ENCODE measurements at regions not wholly inside any gene's neighbourhood (a gene's known extent, or its start where the extent isn't known, plus 50 kb on each side); places are given as distances from the start of the nearest gene placed in this dataset.

DNA sequence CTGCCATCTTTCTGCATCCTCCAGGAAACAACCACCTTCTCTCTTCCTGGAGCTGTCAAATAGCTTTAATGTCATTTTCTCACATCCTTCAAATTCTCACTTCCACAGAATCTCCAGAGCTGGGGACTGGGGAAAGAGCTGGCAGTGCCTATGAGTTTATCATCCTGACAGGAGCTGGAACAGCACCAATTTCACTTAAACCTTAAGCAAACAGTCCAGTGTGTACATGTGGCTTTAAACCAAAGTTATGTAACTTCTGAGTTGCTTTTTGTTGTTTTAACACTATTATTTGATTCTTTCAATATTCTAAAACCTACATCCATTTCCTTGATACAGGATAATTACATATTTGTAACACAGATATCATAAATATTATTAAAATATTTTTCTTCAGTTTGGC lies 331.5 kb upstream of the ARGLU1 start:
- H3K36me3 Mint-ChIP-seq (ENCODE audit: low read depth), result no peaks in the 10 kb centered on the region
- peaks cover 2% of the 10 kb centered on the region for H3K27me3 Mint-ChIP-seq
- H3K4me1 Mint-ChIP-seq, result no peaks in the 10 kb centered on the region
- no peak for ATAC-seq (replicated peaks)
- no peak overlapping the region for H3K27ac Mint-ChIP-seq
- H3K4me3 Mint-ChIP-seq, result no peak overlapping the region
- H3K9me3 Mint-ChIP-seq, result no peaks in the 10 kb centered on the region

DNA sequence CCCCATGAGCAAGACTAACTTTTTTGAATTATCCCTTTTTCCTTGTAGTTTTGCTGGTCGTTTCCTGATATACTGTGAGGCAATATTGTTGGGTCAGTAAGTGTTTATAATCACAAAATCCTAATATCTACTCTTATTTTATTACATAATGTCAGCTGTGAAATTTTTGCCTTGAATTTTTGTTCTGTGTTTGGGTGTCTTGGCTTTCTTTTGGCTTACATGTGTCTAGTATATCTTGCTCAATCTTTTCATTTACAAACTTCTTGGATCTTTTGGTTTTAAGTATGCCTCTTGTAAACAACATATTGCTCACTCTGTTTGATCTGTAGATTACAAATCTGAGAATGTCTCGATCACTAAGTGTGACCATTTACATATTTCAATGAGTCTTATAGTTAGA lies 330.3 kb upstream of the ARGLU1 start:
- Mint-ChIP-seq H3K9me3 (no peaks in the 10 kb centered on the region), H3K27me3 (peaks cover 2% of the 10 kb centered on the region), H3K27ac (no peak overlapping the region), H3K4me1 (no peaks in the 10 kb centered on the region), H3K4me3 (no peak overlapping the region), H3K36me3 (ENCODE audit: low read depth) (no peaks in the 10 kb centered on the region)
- no peak for ATAC-seq (replicated peaks)

DNA sequence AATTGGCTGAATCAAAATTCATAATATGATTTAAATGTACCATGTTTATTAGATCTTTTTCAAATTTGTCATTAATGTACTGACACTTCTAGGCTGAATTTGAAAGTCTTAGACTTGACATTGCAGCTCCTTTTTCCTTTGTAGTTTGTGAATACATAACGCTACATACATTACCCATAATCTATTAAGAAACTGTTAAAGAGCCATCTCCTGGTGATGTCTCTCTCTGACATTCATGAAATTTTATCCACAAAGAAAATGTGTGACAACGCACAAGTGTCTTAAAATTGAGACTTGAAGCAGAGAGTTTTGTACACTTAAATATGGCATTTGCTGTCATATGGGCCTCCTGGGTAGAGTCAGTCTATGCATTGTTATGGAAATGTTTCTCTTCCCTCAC lies 320.2 kb upstream of the ARGLU1 start:
- Mint-ChIP-seq H3K4me3 (no peak overlapping the region), H3K27ac (no peak overlapping the region), H3K4me1 (no peaks in the 10 kb centered on the region), H3K9me3 (no peaks in the 10 kb centered on the region), H3K36me3 (ENCODE audit: low read depth) (no peaks in the 10 kb centered on the region), H3K27me3 (no peaks in the 10 kb centered on the region)
- ATAC-seq (replicated peaks), result no peak

DNA sequence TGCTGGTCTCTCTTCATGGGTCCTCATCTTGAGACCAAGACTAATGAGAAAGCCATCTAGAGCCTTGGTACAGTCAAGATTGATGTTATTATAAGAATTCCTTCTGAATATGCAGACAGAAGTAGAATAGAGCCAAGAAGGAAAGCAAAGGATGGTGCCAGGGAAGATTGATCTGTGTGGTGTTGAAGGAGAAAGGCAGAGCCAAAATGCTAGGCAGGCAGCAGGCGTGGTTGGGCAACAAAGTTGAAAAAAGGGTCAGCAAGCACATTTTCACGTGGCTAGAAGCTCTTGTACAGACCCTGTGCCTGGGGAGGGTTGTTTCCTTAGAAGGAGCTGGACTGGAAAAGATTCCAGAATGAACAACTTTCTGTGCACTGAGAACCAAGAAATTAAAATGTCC lies 319.7 kb upstream of the ARGLU1 start:
- Mint-ChIP-seq H3K4me3 (no peak overlapping the region), H3K36me3 (ENCODE audit: low read depth) (no peaks in the 10 kb centered on the region), H3K4me1 (no peaks in the 10 kb centered on the region), H3K27me3 (no peaks in the 10 kb centered on the region), H3K27ac (no peak overlapping the region), H3K9me3 (no peaks in the 10 kb centered on the region)
- no peak for ATAC-seq (replicated peaks)

DNA sequence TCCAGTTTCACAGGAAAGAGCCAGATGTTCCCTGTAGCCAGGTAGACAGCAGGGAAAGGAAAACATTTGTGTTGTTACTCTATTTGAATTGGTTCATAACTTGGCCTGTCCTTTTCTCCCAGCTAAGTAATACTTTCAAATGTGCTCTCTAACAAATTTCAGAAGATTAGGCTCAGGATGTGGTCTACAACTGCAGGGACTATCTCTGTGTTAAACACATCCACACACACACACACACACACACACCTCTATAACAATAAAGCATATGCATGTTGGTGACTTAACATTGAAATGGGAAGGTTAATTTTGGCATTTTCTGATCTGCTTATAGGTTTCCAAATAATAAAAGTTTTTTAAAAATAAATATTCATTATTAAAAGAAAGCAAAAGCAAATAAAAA lies 316.0 kb upstream of the ARGLU1 start:
- peaks cover 4% of the 10 kb centered on the region for H3K27me3 Mint-ChIP-seq
- H3K27ac Mint-ChIP-seq, result no peak overlapping the region
- no peaks in the 10 kb centered on the region for H3K4me1 Mint-ChIP-seq
- no peaks in the 10 kb centered on the region for H3K9me3 Mint-ChIP-seq
- H3K36me3 Mint-ChIP-seq (ENCODE audit: low read depth), result no peaks in the 10 kb centered on the region
- H3K4me3 Mint-ChIP-seq, result no peak overlapping the region
- ATAC-seq (replicated peaks), result no peak

GRCh38 chr13:106882246-106882645 lies 314.3 kb upstream of the ARGLU1 start:
- no peak for ATAC-seq (replicated peaks)
- H3K4me3 Mint-ChIP-seq, result no peak overlapping the region

GRCh38 chr13:106879806-106880205 lies 311.9 kb upstream of the ARGLU1 start:
- no peak overlapping the region for H3K4me3 Mint-ChIP-seq
- H3K27me3 Mint-ChIP-seq, result peaks cover 4% of the 10 kb centered on the region
- no peaks in the 10 kb centered on the region for H3K36me3 Mint-ChIP-seq (ENCODE audit: low read depth)
- H3K4me1 Mint-ChIP-seq, result no peaks in the 10 kb centered on the region
- ATAC-seq (replicated peaks), result no peak
- H3K27ac Mint-ChIP-seq, result no peak overlapping the region
- H3K9me3 Mint-ChIP-seq, result no peaks in the 10 kb centered on the region

More at GRCh38 chr13:106882246-106882645, 314.3 kb upstream of the ARGLU1 start:
- Mint-ChIP-seq H3K27me3 (peaks cover 4% of the 10 kb centered on the region), H3K36me3 (ENCODE audit: low read depth) (no peaks in the 10 kb centered on the region), H3K4me1 (no peaks in the 10 kb centered on the region), H3K9me3 (no peaks in the 10 kb centered on the region), H3K27ac (no peak overlapping the region)

GRCh38 chr13:106874323-106874722 lies 306.4 kb upstream of the ARGLU1 start:
- no peak for ATAC-seq (replicated peaks)
- Mint-ChIP-seq H3K4me3 (no peak overlapping the region), H3K27ac (no peak overlapping the region), H3K9me3 (no peaks in the 10 kb centered on the region), H3K36me3 (ENCODE audit: low read depth) (no peaks in the 10 kb centered on the region), H3K27me3 (no peaks in the 10 kb centered on the region), H3K4me1 (no peaks in the 10 kb centered on the region)

DNA sequence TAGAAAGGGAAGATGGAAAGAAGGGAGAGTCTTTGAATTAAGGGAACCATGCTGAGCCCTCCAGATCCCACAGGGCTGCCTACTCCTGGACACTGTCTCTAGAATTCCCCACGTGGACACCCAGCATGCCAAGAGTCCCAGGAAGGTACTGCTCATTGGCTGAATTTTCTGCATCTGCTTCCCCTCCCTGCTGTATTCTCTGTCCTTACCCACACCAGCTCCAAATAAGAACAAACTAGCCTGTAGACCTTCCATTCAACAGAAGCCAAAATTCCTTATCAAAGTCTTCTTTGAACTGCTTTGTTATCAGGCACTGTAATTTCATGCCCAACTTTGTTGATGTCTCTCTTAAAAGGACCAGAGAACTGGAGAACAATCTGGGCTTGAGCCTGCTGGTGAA lies 305.9 kb upstream of the ARGLU1 start:
- no peak for ATAC-seq (replicated peaks)
- no peaks in the 10 kb centered on the region for H3K36me3 Mint-ChIP-seq (ENCODE audit: low read depth)
- H3K27ac Mint-ChIP-seq, result no peak overlapping the region
- H3K9me3 Mint-ChIP-seq, result no peaks in the 10 kb centered on the region
- no peaks in the 10 kb centered on the region for H3K4me1 Mint-ChIP-seq
- no peaks in the 10 kb centered on the region for H3K27me3 Mint-ChIP-seq
- no peak overlapping the region for H3K4me3 Mint-ChIP-seq

DNA sequence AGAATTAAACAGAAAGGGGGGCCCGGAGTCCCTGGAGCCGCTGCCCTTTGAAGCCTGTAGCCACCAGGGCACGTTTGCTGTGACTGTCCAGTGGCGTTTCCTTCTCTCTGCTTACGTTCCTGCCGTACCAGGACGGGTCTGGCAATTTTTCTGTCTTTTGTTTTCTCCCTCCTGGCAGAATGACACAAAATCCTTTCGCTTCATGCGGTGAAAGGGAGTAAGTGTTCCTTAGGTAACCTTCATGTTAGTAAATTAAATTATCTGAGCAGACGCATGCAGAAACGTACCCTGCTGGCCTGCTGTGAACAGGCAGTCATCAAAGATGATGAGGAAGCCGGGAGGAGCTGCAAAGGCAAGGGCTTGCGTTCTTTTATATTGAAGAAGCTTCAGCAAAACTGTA lies 299.3 kb upstream of the ARGLU1 start:
- H3K4me3 Mint-ChIP-seq, result no peak overlapping the region
- no peaks in the 10 kb centered on the region for H3K4me1 Mint-ChIP-seq
- H3K36me3 Mint-ChIP-seq (ENCODE audit: low read depth), result no peaks in the 10 kb centered on the region
- H3K9me3 Mint-ChIP-seq, result no peaks in the 10 kb centered on the region
- H3K27ac Mint-ChIP-seq, result no peak overlapping the region
- peaks cover 14% of the 10 kb centered on the region for H3K27me3 Mint-ChIP-seq
- ATAC-seq (replicated peaks), result no peak

DNA sequence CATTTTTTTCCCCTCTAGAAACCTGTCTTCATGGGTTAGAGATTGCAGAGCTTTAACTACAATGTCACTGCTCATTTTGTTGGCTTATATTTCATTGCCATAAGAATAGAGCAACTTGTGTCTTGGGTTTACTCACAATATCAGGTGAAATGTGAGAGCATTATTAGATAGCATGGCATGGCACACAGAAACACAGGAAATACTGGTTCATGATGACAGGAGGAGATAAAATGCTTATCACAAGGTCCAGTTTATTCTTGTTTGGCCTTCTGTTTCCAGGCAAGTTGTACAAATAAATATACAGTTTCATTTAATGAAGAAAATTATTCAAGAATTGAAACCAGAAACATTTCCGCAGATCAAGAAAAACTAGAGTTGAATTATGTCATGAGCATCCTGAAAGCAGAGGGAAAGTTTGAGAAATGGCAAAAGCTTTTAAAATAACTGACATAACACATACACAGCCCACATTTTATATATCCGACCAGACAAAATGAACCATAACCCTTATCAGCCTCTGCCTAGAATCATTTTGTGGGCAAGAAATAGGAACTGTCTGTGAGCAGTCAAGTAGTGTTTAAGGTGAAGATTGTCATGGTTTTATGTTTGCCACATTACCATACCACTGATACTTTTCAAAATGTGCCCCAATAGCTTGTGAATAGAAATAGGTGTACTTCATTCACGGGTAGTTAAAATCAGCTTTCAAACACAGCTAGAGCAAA lies 297.9 kb upstream of the ARGLU1 start:
- H3K4me1 Mint-ChIP-seq, result no peaks in the 10 kb centered on the region
- H3K27ac Mint-ChIP-seq, result no peak overlapping the region
- H3K9me3 Mint-ChIP-seq, result no peaks in the 10 kb centered on the region
- no peak overlapping the region for H3K4me3 Mint-ChIP-seq
- no peaks in the 10 kb centered on the region for H3K36me3 Mint-ChIP-seq (ENCODE audit: low read depth)
- peaks cover 17% of the 10 kb centered on the region for H3K27me3 Mint-ChIP-seq
- no peak for ATAC-seq (replicated peaks)

- no peak for ATAC-seq (replicated peaks)
- Mint-ChIP-seq H3K27ac (no peak overlapping the region), H3K36me3 (ENCODE audit: low read depth) (no peaks in the 10 kb centered on the region), H3K9me3 (no peaks in the 10 kb centered on the region), H3K27me3 (peaks cover 3% of the 10 kb centered on the region), H3K4me1 (no peaks in the 10 kb centered on the region), H3K4me3 (no peak overlapping the region)
Measured at GRCh38 chr13:106859533-106859904, 291.6 kb upstream of the ARGLU1 start.

GRCh38 chr13:106858903-106859532 lies 291.1 kb upstream of the ARGLU1 start:
- H3K4me3 Mint-ChIP-seq, result no peak overlapping the region
- H3K9me3 Mint-ChIP-seq, result no peaks in the 10 kb centered on the region
- no peak for ATAC-seq (replicated peaks)
- H3K4me1 Mint-ChIP-seq, result no peaks in the 10 kb centered on the region
- H3K27ac Mint-ChIP-seq, result no peak overlapping the region
- no peaks in the 10 kb centered on the region for H3K36me3 Mint-ChIP-seq (ENCODE audit: low read depth)
- H3K27me3 Mint-ChIP-seq, result peaks cover 3% of the 10 kb centered on the region

DNA sequence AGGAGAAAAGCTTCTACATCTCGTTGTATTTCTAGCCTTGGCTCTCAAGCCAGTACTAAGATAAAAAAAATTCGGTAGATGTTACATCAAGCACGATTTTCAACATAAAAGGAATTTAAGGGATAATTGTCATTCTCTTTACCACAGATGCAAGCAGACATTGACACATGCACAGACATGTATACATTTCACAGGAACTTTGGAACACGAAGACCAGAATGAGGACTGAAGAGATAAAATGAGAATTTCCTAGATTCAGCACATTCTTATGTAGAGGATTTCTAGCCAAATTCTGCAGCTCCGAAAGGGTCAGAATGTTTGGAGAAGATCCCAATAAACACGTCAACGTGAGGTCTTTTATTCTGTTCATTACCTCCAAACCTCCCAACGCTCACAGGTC lies 284.5 kb upstream of the ARGLU1 start:
- no peak overlapping the region for H3K4me3 Mint-ChIP-seq
- no peaks in the 10 kb centered on the region for H3K36me3 Mint-ChIP-seq (ENCODE audit: low read depth)
- no peaks in the 10 kb centered on the region for H3K9me3 Mint-ChIP-seq
- no peaks in the 10 kb centered on the region for H3K27me3 Mint-ChIP-seq
- H3K4me1 Mint-ChIP-seq, result no peaks in the 10 kb centered on the region
- ATAC-seq (replicated peaks), result no peak
- no peak overlapping the region for H3K27ac Mint-ChIP-seq

DNA sequence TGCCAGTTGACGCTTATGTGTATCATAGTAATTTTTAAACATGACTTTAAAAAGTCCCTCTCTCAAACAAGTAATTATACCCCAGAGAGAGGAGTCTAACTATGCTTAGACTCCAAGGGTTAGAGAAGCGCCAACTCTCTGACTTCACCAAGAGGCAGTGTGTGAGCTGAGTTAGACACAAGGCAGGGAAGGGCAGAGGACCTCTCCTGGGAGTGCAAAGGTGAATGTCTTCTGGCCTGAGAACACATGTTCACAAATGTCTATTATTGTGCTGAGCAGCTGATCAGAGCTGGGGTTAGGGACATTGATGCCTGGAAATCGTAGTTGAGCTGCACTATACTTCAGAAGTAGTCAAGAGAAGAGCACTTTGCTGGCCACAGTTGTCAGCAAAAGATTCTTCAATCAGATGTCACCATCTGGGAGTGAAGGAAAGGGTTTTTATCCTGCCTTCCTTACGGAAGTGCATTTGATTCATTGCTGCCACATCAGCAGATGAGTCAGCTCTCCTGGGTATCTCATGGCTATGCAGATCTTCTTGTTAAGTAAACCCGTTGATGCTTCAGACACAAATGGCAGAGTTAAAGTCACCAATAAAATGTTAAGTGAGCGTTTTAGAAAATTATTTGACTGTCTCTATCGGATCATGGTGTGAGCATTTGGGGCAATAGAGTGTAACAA lies 283.2 kb upstream of the ARGLU1 start:
- Mint-ChIP-seq H3K27ac (no peak overlapping the region), H3K9me3 (no peaks in the 10 kb centered on the region), H3K36me3 (ENCODE audit: low read depth) (no peaks in the 10 kb centered on the region), H3K4me3 (no peak overlapping the region), H3K4me1 (no peaks in the 10 kb centered on the region), H3K27me3 (no peaks in the 10 kb centered on the region)
- no peak for ATAC-seq (replicated peaks)

Data from activated T-helper 17 cell treated with anti-CD3 and anti-CD28 coated beads, Interleukin-2, amount 50 U/mL, for 72 hours (primary cell).